OCI-LY3 (cell line): ENCODE measurements at regions not wholly inside any gene's neighbourhood (a gene's known extent, or its start where the extent isn't known, plus 50 kb on each side); places are given as distances from the start of the nearest gene placed in this dataset.

ENCODE experiments used
- H2AFZ ChIP-seq: fragments of 200-600, 300-600 bp; shearing (Covaris generic); 2 replicates; pipeline ENCODE4 v1.6.0; 2014; ENCODE audit warnings: antibody characterized with exemption, low read depth, low read length
- H3K27ac ChIP-seq: fragments of 200-600, 300-600 bp; sonication (generic); 2 replicates; pipeline ENCODE4 v1.5.1; 2014; ENCODE audit warnings: mild to moderate bottlenecking, low read length, moderate library complexity, mixed read lengths
- H3K27me3 ChIP-seq: fragments of 200-600, 300-600 bp; sonication (generic); 2 replicates; pipeline ENCODE4 v1.6.1; 2014; ENCODE audit warnings: low read depth, low read length, mixed read lengths
- H3K36me3 ChIP-seq: fragments of 200-600, 300-600 bp; sonication (generic); replicated peaks from 2 replicates; pipeline ENCODE3; 2014; ENCODE audit warnings: low read depth, low read length, mixed read lengths
- H3K4me1 ChIP-seq: fragments of 300-600, 200-600 bp; sonication (generic); 2 replicates; pipeline ENCODE4 v1.6.1; 2014; ENCODE audit warnings: low read length, mixed read lengths
- H3K4me2 ChIP-seq: fragments of 200-600, 300-600 bp; sonication (generic); 2 replicates; pipeline ENCODE4 v1.6.1; 2014; ENCODE audit warnings: low read length, mixed read lengths
- H3K4me3 ChIP-seq: fragments of 300-600, 200-600 bp; sonication (generic); 2 replicates; pipeline ENCODE4 v1.5.1; 2014; ENCODE audit warnings: antibody characterized with exemption, mild to moderate bottlenecking, low read length, moderate library complexity
- H3K79me2 ChIP-seq: fragments of 300-600, 200-600 bp; shearing (Covaris generic); 2 replicates; pipeline ENCODE4 v1.6.1; 2014; ENCODE audit warnings: mild to moderate bottlenecking, low read length, mixed read lengths
- H3K9ac ChIP-seq: fragments of 300-600, 200-600 bp; shearing (Covaris generic); 2 replicates; pipeline ENCODE4 v1.6.0; 2014; ENCODE audit warnings: mild to moderate bottlenecking, low read length, moderate library complexity
- H3K9me3 ChIP-seq: fragments of 200-600, 300-600 bp; shearing (Covaris generic); 2 replicates; pipeline ENCODE4 v1.6.1; 2014; ENCODE audit warnings: low read length, mixed read lengths; ENCODE audit not compliant: insufficient read depth
- H4K20me1 ChIP-seq: fragments of 200-600, 300-600 bp; sonication (generic); 2 replicates; pipeline ENCODE4 v1.6.1; 2016; ENCODE audit warnings: low read length, mixed read lengths; ENCODE audit not compliant: insufficient read depth
- CTCF ChIP-seq: fragments of 200-600, 300-600 bp; sonication (generic); IDR thresholded peaks from 2 replicates; pipeline ENCODE4 v1.5.1; 2014; ENCODE audit warnings: antibody characterized with exemption, low read length, low read depth
- EZH2phosphoT487 ChIP-seq: fragments of 200-600 bp; shearing (Covaris generic); IDR thresholded peaks from 2 replicates; pipeline ENCODE4 v1.6.1; 2018; ENCODE audit warnings: antibody characterized with exemption, mixed run types, low read depth

GRCh38 chr2:67652679-67653078 is 255.5 kb downstream of the ETAA1 start:
- Histone ChIP-seq H3K4me2 (no peak overlapping the region), H3K4me3 (no peak overlapping the region), H3K36me3 (no peaks in the 10 kb centered on the region), H2AFZ (no peak overlapping the region), H3K4me1 (peaks cover 21% of the 10 kb centered on the region), H4K20me1 (no peaks in the 10 kb centered on the region), H3K27ac (no peak overlapping the region), H3K79me2 (no peaks in the 10 kb centered on the region), H3K9me3 (no peaks in the 10 kb centered on the region), H3K27me3 (0 out of 2 replicates have a peak, but pooled peaks cover 9% of the 10 kb centered on the region), H3K9ac (no peak overlapping the region)
- TF ChIP-seq EZH2phosphoT487, result no peak
- TF ChIP-seq CTCF, result no peak

GRCh38 chr2:67656875-67657274 is 259.7 kb downstream of the ETAA1 start:
- Histone ChIP-seq H3K27ac (no peak overlapping the region), H3K36me3 (no peaks in the 10 kb centered on the region), H3K9me3 (no peaks in the 10 kb centered on the region), H3K4me1 (peaks cover 11% of the 10 kb centered on the region), H3K4me3 (no peak overlapping the region), H4K20me1 (no peaks in the 10 kb centered on the region), H2AFZ (no peak overlapping the region), H3K4me2 (no peak overlapping the region), H3K9ac (no peak overlapping the region), H3K79me2 (no peaks in the 10 kb centered on the region), H3K27me3 (peaks cover 13% of the 10 kb centered on the region; the same call in 1 of the 2 replicates)
- TF ChIP-seq EZH2phosphoT487 (no peak), CTCF (no peak)

- Histone ChIP-seq H3K27ac (no peak overlapping the region), H3K9ac (no peak overlapping the region), H3K36me3 (no peaks in the 10 kb centered on the region), H3K9me3 (no peaks in the 10 kb centered on the region), H3K4me2 (no peak overlapping the region), H3K4me3 (no peak overlapping the region), H3K4me1 (no peaks in the 10 kb centered on the region), H3K79me2 (no peaks in the 10 kb centered on the region), H3K27me3 (peaks cover 13% of the 10 kb centered on the region; the same call in 1 of the 2 replicates), H4K20me1 (no peaks in the 10 kb centered on the region), H2AFZ (no peak overlapping the region)
- TF ChIP-seq CTCF (no peak), EZH2phosphoT487 (no peak)
Measured at GRCh38 chr2:67658820-67659219, 261.7 kb downstream of the ETAA1 start.

GRCh38 chr2:67660015-67660602 is 263.0 kb downstream of the ETAA1 start:
- H3K27me3 ChIP-seq, result peaks cover 13% of the 10 kb centered on the region; the same call in 1 of the 2 replicates
- no peaks in the 10 kb centered on the region for H4K20me1 ChIP-seq
- TF ChIP-seq CTCF (no peak), EZH2phosphoT487 (no peak)
- no peaks in the 10 kb centered on the region for H3K36me3 ChIP-seq
- H3K9me3 ChIP-seq, result no peaks in the 10 kb centered on the region
- no peaks in the 10 kb centered on the region for H3K4me1 ChIP-seq
- no peak overlapping the region for H3K4me3 ChIP-seq
- H2AFZ ChIP-seq, result no peak overlapping the region
- H3K79me2 ChIP-seq, result no peaks in the 10 kb centered on the region
- H3K9ac ChIP-seq, result no peak overlapping the region
- no peak overlapping the region for H3K4me2 ChIP-seq
- no peak overlapping the region for H3K27ac ChIP-seq
